ENCODE measurements at regions not wholly inside any gene's neighbourhood (a gene's known extent, or its start where the extent isn't known, plus 50 kb on each side); places are given as distances from the start of the nearest gene placed in this dataset.

GRCh38 chr2:65660340-65660739 is 227.9 kb upstream of the SPRED2 start:
- H3K27ac ChIP-seq, result no peak overlapping the region
- TF ChIP-seq POLR2A (IDR thresholded peaks at IDR 0.05), result no peak
- TF ChIP-seq, protein P1, sequence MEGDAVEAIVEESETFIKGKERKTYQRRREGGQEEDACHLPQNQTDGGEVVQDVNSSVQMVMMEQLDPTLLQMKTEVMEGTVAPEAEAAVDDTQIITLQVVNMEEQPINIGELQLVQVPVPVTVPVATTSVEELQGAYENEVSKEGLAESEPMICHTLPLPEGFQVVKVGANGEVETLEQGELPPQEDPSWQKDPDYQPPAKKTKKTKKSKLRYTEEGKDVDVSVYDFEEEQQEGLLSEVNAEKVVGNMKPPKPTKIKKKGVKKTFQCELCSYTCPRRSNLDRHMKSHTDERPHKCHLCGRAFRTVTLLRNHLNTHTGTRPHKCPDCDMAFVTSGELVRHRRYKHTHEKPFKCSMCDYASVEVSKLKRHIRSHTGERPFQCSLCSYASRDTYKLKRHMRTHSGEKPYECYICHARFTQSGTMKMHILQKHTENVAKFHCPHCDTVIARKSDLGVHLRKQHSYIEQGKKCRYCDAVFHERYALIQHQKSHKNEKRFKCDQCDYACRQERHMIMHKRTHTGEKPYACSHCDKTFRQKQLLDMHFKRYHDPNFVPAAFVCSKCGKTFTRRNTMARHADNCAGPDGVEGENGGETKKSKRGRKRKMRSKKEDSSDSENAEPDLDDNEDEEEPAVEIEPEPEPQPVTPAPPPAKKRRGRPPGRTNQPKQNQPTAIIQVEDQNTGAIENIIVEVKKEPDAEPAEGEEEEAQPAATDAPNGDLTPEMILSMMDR (IDR thresholded peaks at IDR 0.05), result no peak
- H3K27me3 ChIP-seq, result no peaks in the 10 kb centered on the region
- no peak for ATAC-seq
- WGBS, 2 donors (ENCODE audit: low coverage in 1 of 2), result 57 to 67% methylated on average over 5 to 6 of the region's 6 CpGs
- peaks cover 0 to 13% (median 0%) of the 10 kb centered on the region in 3 donors for H3K4me1 ChIP-seq
- no peaks in the 10 kb centered on the region for H3K9me3 ChIP-seq
- no peaks in the 10 kb centered on the region for H3K36me3 ChIP-seq
- no peak overlapping the region for H3K4me3 ChIP-seq

GRCh38 chr2:65658881-65659280 is 226.5 kb upstream of the SPRED2 start:
- no peaks in the 10 kb centered on the region for H3K9me3 ChIP-seq
- no peak overlapping the region for H3K4me3 ChIP-seq
- H3K27me3 ChIP-seq, result no peaks in the 10 kb centered on the region
- 75 to 84% methylated on average over 1 to 2 of the region's 2 CpGs for WGBS, 2 donors (ENCODE audit: low coverage in 1 of 2)
- H3K36me3 ChIP-seq, result no peaks in the 10 kb centered on the region
- TF ChIP-seq POLR2AphosphoS5 (IDR thresholded peaks at IDR 0.05) (no peak), POLR2A (IDR thresholded peaks at IDR 0.05) (no peak), EP300 (IDR thresholded peaks at IDR 0.05) (no peak)
- TF ChIP-seq, protein P1 (IDR thresholded peaks at IDR 0.05), result no peak
- ATAC-seq, result no peak
- no peak overlapping the region for H3K27ac ChIP-seq
- H3K4me1 ChIP-seq, result peaks cover 0 to 13% (median 0%) of the 10 kb centered on the region in 3 donors

DNA sequence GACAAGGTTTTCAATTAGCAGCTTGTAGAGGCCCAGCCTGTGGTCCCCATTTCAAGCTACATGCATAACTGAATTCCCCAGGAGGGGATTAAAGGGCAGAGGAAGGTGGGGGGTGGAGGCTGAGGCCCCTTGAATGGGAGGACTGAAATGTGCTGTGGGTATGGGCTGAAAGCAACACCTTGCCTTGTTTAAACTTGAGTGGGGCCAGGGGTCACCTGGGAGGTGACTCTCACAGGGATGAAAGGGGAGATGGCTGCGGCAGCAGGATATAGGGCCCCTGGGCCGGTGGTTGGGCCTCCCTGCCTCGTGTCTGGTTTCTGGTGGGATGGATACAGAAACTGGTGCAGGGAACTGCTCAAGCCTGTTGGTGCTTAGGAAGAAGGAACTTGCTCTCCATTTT is 225.9 kb upstream of the SPRED2 start:
- ATAC-seq, result no peak
- WGBS, 2 donors (ENCODE audit: low coverage in 1 of 2), result 82% methylated on average over 3 of the region's 3 CpGs; no CpG with 5 or more reads in 1 of the 2 donors
- Histone ChIP-seq H3K27ac (no peak overlapping the region), H3K4me3 (no peak overlapping the region), H3K36me3 (no peaks in the 10 kb centered on the region), H3K4me1 (peaks cover 0 to 13% (median 0%) of the 10 kb centered on the region in 3 donors), H3K27me3 (no peaks in the 10 kb centered on the region), H3K9me3 (no peaks in the 10 kb centered on the region)
- TF ChIP-seq POLR2AphosphoS5 (IDR thresholded peaks at IDR 0.05), result no peak
- no peak for TF ChIP-seq POLR2A (IDR thresholded peaks at IDR 0.05)
- TF ChIP-seq, protein P1 (IDR thresholded peaks at IDR 0.05), result no peak
- TF ChIP-seq EP300 (IDR thresholded peaks at IDR 0.05), result no peak

DNA sequence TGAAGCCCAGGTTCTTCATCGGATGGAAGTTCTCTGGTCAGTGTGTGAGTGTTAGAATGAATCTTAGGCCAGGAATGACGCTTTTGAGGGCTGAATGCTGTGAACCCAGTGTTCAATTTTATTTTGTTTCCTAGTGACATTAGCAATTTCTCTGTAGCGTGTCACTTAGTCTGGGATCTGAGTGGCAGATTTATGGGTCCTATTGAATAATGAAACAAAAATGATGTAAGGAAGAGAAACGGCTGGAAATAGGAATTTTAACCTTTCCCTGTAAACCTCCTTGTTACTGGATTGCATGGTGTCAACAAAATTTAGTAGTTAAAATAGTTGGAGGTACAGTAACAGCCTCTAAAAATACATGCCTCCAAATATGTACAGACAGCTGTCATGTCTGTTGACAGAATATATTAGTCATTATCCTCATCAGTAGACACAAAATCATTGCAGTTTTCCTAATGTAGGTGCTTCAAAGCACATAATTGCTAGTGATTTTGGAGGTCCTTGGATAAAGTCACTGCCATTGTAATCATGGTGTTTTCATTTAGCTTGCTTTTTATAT is 223.8 kb upstream of the SPRED2 start:
- Histone ChIP-seq H3K9me3 (no peaks in the 10 kb centered on the region), H3K27me3 (no peaks in the 10 kb centered on the region), H3K4me3 (no peak overlapping the region), H3K4me1 (no peaks in the 10 kb centered on the region), H3K27ac (no peak overlapping the region), H3K36me3 (no peaks in the 10 kb centered on the region)
- no peak for ATAC-seq
- 61 to 86% methylated on average over 3 to 4 of the region's 4 CpGs for WGBS, 2 donors (ENCODE audit: low coverage in 1 of 2)
- TF ChIP-seq, protein P1 (IDR thresholded peaks at IDR 0.05), result no peak
- TF ChIP-seq POLR2A (IDR thresholded peaks at IDR 0.05), result no peak

DNA sequence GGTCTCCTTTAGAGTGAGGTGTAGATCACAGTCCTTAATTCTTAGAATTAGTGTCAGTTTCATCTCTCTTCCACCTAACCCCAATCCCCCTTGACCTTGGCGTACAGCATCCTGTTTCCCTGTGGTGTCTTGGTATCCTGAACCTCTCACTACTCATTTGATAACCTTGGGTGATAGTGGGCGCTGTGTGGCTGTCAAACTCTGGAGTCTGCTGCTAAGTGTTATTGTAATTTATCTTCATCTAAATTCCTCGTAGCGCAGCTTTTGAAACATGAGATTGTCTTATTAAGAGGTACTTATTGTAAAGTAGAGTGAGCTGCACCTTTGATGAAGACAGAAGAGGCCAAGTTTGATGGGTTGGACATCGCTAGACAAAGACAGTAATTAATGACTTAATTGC is 222.6 kb upstream of the SPRED2 start:
- Histone ChIP-seq H3K27me3 (no peaks in the 10 kb centered on the region), H3K4me1 (no peaks in the 10 kb centered on the region), H3K9me3 (no peaks in the 10 kb centered on the region), H3K36me3 (no peaks in the 10 kb centered on the region), H3K27ac (no peak overlapping the region), H3K4me3 (no peak overlapping the region)
- no peak for ATAC-seq
- TF ChIP-seq POLR2AphosphoS5 (IDR thresholded peaks at IDR 0.05) (no peak), POLR2A (IDR thresholded peaks at IDR 0.05) (no peak), EP300 (IDR thresholded peaks at IDR 0.05) (no peak)
- TF ChIP-seq, protein P1 (IDR thresholded peaks at IDR 0.05), result no peak
- WGBS, 2 donors (ENCODE audit: low coverage in 1 of 2), result 86 to 87% methylated on average over 5 of the region's 5 CpGs

Data from gastroesophageal sphincter (tissue), 4 donors.